ENCODE measurements at regions not wholly inside any gene's neighbourhood (a gene's known extent, or its start where the extent isn't known, plus 50 kb on each side); places are given as distances from the start of the nearest gene placed in this dataset.

GRCh38 chr10:33710006-33710405 lies 375.5 kb upstream of the NRP1 start:
- no peak overlapping the region for H3K4me3 ChIP-seq (IDR thresholded peaks at IDR 0.05; ENCODE audit: insufficient read depth, low read depth, low read length)
- no peaks in the 10 kb centered on the region for H4K20me1 ChIP-seq (ENCODE audit: insufficient read depth)
- H3K79me2 ChIP-seq (ENCODE audit: insufficient read depth, low read depth) = no peaks in the 10 kb centered on the region
- no peak overlapping the region for H3K9ac ChIP-seq
- no peak overlapping the region for H2AFZ ChIP-seq (ENCODE audit: low read depth)
- no peaks in the 10 kb centered on the region for H3K4me1 ChIP-seq (ENCODE audit: low read depth, poor library complexity, severe bottlenecking)
- no peak overlapping the region for H3K4me2 ChIP-seq
- TF ChIP-seq, protein P1, sequence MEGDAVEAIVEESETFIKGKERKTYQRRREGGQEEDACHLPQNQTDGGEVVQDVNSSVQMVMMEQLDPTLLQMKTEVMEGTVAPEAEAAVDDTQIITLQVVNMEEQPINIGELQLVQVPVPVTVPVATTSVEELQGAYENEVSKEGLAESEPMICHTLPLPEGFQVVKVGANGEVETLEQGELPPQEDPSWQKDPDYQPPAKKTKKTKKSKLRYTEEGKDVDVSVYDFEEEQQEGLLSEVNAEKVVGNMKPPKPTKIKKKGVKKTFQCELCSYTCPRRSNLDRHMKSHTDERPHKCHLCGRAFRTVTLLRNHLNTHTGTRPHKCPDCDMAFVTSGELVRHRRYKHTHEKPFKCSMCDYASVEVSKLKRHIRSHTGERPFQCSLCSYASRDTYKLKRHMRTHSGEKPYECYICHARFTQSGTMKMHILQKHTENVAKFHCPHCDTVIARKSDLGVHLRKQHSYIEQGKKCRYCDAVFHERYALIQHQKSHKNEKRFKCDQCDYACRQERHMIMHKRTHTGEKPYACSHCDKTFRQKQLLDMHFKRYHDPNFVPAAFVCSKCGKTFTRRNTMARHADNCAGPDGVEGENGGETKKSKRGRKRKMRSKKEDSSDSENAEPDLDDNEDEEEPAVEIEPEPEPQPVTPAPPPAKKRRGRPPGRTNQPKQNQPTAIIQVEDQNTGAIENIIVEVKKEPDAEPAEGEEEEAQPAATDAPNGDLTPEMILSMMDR (conservative IDR thresholded peaks at IDR 0.05; ENCODE audit: low read depth, low read length) = no peak
- no peak overlapping the region for H3K27ac ChIP-seq
- no peaks in the 10 kb centered on the region for H3K36me3 ChIP-seq (ENCODE audit: insufficient read depth)
- H3K27me3 ChIP-seq (ENCODE audit: insufficient read depth, low read depth) = no peaks in the 10 kb centered on the region

DNA sequence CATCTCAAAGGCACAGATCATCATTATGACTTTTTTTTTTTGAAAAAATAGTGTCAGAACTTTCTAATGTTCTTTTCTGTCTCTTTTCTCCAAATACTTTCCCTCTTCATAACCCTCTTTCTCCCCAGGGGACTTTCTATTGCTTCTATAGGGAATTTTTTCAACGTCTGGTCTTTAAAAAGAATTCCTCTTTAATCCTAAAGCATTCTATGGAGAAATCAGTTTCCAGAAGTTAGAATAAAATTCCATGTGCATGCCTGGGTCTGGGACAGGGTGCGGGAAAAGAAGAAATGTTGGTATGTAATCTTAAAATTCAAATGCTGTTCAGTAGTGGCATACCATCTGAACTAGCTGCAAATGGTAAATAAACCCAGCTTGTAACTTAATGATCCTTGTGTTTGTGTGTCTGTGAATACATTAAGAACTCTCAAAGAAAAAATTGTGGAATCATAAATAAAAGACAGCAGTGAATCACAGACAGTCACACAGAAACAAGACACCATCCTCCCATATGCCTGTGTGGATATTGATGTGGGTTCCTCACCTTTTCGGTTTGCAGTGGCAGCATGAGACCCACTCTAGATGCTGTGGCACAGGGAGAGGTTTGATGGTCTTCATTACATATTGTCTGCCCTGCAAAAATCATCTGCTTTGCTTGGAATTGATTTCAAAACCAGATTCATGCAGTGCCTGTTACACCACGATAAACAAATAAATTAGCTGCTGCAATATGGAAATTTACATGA lies 374.7 kb upstream of the NRP1 start:
- Histone ChIP-seq H3K4me2 (no peak overlapping the region), H3K27me3 (ENCODE audit: insufficient read depth, low read depth) (no peaks in the 10 kb centered on the region), H3K36me3 (ENCODE audit: insufficient read depth) (no peaks in the 10 kb centered on the region), H3K4me3 (IDR thresholded peaks at IDR 0.05; ENCODE audit: insufficient read depth, low read depth, low read length) (no peak overlapping the region), H3K27ac (no peak overlapping the region), H3K9ac (no peak overlapping the region), H4K20me1 (ENCODE audit: insufficient read depth) (no peaks in the 10 kb centered on the region), H3K79me2 (ENCODE audit: insufficient read depth, low read depth) (no peaks in the 10 kb centered on the region), H2AFZ (ENCODE audit: low read depth) (no peak overlapping the region), H3K4me1 (ENCODE audit: low read depth, poor library complexity, severe bottlenecking) (no peaks in the 10 kb centered on the region)
- TF ChIP-seq, protein P1 (conservative IDR thresholded peaks at IDR 0.05; ENCODE audit: low read depth, low read length) = no peak

- no peaks in the 10 kb centered on the region for H3K79me2 ChIP-seq (ENCODE audit: insufficient read depth, low read depth)
- no peak overlapping the region for H2AFZ ChIP-seq (ENCODE audit: low read depth)
- TF ChIP-seq, protein P1 (conservative IDR thresholded peaks at IDR 0.05; ENCODE audit: low read depth, low read length) = no peak
- no peaks in the 10 kb centered on the region for H3K36me3 ChIP-seq (ENCODE audit: insufficient read depth)
- no peak overlapping the region for H3K4me2 ChIP-seq
- H3K9ac ChIP-seq = no peak overlapping the region
- no peaks in the 10 kb centered on the region for H3K4me1 ChIP-seq (ENCODE audit: low read depth, poor library complexity, severe bottlenecking)
- no peak overlapping the region for H3K27ac ChIP-seq
- H3K27me3 ChIP-seq (ENCODE audit: insufficient read depth, low read depth) = no peaks in the 10 kb centered on the region
- H4K20me1 ChIP-seq (ENCODE audit: insufficient read depth) = no peaks in the 10 kb centered on the region
- no peak overlapping the region for H3K4me3 ChIP-seq (IDR thresholded peaks at IDR 0.05; ENCODE audit: insufficient read depth, low read depth, low read length)
Measured at GRCh38 chr10:33708561-33708960, 374.1 kb upstream of the NRP1 start.

DNA sequence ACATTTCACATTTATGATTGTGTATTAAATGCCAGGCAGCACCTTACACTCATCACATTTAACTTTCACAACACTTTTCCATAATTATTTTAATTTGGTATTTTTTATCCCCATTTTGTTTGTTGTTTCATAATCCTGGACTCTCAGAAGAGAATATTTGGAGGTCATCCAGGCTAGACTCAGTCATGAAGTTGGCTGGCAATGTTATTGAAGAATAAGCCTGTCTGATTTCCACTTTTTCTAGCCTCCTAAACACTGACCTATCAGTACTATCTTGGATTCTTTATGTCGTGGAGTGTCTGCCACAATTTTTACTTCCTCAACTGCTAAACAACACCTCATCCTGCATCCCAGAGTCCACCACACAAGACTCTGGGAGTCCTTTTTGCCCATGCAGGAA lies 372.3 kb upstream of the NRP1 start:
- no peaks in the 10 kb centered on the region for H3K4me1 ChIP-seq (ENCODE audit: low read depth, poor library complexity, severe bottlenecking)
- no peaks in the 10 kb centered on the region for H3K27me3 ChIP-seq (ENCODE audit: insufficient read depth, low read depth)
- TF ChIP-seq, protein P1 (conservative IDR thresholded peaks at IDR 0.05; ENCODE audit: low read depth, low read length) = no peak
- no peaks in the 10 kb centered on the region for H3K79me2 ChIP-seq (ENCODE audit: insufficient read depth, low read depth)
- H3K36me3 ChIP-seq (ENCODE audit: insufficient read depth) = no peaks in the 10 kb centered on the region
- no peak overlapping the region for H3K9ac ChIP-seq
- no peak overlapping the region for H3K4me2 ChIP-seq
- no peak overlapping the region for H3K27ac ChIP-seq
- no peak overlapping the region for H2AFZ ChIP-seq (ENCODE audit: low read depth)
- no peaks in the 10 kb centered on the region for H4K20me1 ChIP-seq (ENCODE audit: insufficient read depth)
- H3K4me3 ChIP-seq (IDR thresholded peaks at IDR 0.05; ENCODE audit: insufficient read depth, low read depth, low read length) = no peak overlapping the region

Data from KMS-11 (cell line).